GM23338 (cell line): ENCODE measurements at regions not wholly inside any gene's neighbourhood (a gene's known extent, or its start where the extent isn't known, plus 50 kb on each side); places are given as distances from the start of the nearest gene placed in this dataset.

Source experiments
- ATAC-seq: fragments of 200-7000 bp; cut with Tn5 transposase; 3 replicates; pipeline ENCODE4 v1.9.1; 2020
- DNase-seq: peaks from one replicate; pipeline ENCODE4 v3.0.0-alpha.2; 2015; ENCODE audit warnings: low spot score
- H2AFZ ChIP-seq: fragments of 200-600 bp; sonication (generic); 2 replicates; pipeline ENCODE4 v1.8.0; 2016; ENCODE audit warnings: antibody characterized with exemption, mild to moderate bottlenecking, moderate library complexity
- H3F3A ChIP-seq: fragments of 200-600 bp; sonication (generic); replicated peaks from 2 replicates; pipeline ENCODE4 v1.8.0; 2017; ENCODE audit warnings: antibody characterized with exemption, mixed run types, low read depth
- H3K27ac ChIP-seq: fragments of 200-600 bp; sonication (generic); 2 replicates; pipeline ENCODE4 v1.6.1; 2016; ENCODE audit warnings: low read depth
- H3K27me3 ChIP-seq: fragments of 200-600 bp; sonication (generic); 2 replicates; pipeline ENCODE4 v1.8.0; 2016; ENCODE audit warnings: mild to moderate bottlenecking, mixed run types, moderate library complexity; ENCODE audit not compliant: insufficient read depth
- H3K36me3 ChIP-seq: fragments of 200-600 bp; sonication (generic); 2 replicates; pipeline ENCODE4 v1.8.0; 2016; ENCODE audit warnings: mild to moderate bottlenecking; ENCODE audit not compliant: insufficient read depth
- H3K4me1 ChIP-seq: fragments of 200-600 bp; sonication (generic); 2 replicates; pipeline ENCODE4 v1.8.0; 2016; ENCODE audit warnings: mild to moderate bottlenecking, moderate library complexity; ENCODE audit not compliant: insufficient read depth
- H3K4me2 ChIP-seq: fragments of 200-600 bp; sonication (generic); 2 replicates; pipeline ENCODE4 v1.7.1; 2017; ENCODE audit warnings: mixed run types
- H3K4me3 ChIP-seq: fragments of 200-600 bp; sonication (generic); 2 replicates; pipeline ENCODE4 v1.6.1; 2016; ENCODE audit warnings: mixed run types
- H3K79me2 ChIP-seq: fragments of 200-600 bp; sonication (generic); replicated peaks from 2 replicates; pipeline ENCODE4 v1.8.0; 2017; ENCODE audit warnings: mild to moderate bottlenecking; ENCODE audit not compliant: insufficient read depth
- H3K9me2 ChIP-seq: fragments of 200-600 bp; sonication (generic); 2 replicates; pipeline ENCODE4 v1.8.0; 2017; ENCODE audit not compliant: insufficient read depth
- H4K20me1 ChIP-seq: fragments of 200-600 bp; sonication (generic); replicated peaks from 2 replicates; pipeline ENCODE4 v1.8.0; 2017; ENCODE audit warnings: mild to moderate bottlenecking; ENCODE audit not compliant: insufficient read depth
- H3K27ac Mint-ChIP-seq: 2 replicates; pipeline ENCODE4 v1.8.0; 2020; ENCODE audit warnings: inconsistent platforms, mild to moderate bottlenecking, moderate library complexity, mixed read lengths
- H3K27me3 Mint-ChIP-seq: 3 replicates; pipeline ENCODE4 v1.8.0; 2022; ENCODE audit warnings: low read depth, mild to moderate bottlenecking, moderate library complexity, mixed read lengths, inconsistent platforms; ENCODE audit not compliant: insufficient read depth, poor library complexity
- H3K36me3 Mint-ChIP-seq: 3 replicates; pipeline ENCODE4 v1.8.0; 2021; ENCODE audit warnings: low read depth, mild to moderate bottlenecking, inconsistent platforms, moderate library complexity, mixed read lengths
- H3K4me1 Mint-ChIP-seq: 3 replicates; pipeline ENCODE4 v1.8.0; 2020; ENCODE audit warnings: mild to moderate bottlenecking, inconsistent platforms, mixed read lengths
- H3K4me3 Mint-ChIP-seq: 3 replicates; pipeline ENCODE4 v1.8.0; 2021; ENCODE audit warnings: moderate library complexity, mild to moderate bottlenecking, inconsistent platforms, mixed read lengths
- H3K9me3 Mint-ChIP-seq: 3 replicates; pipeline ENCODE4 v1.8.0; 2020; ENCODE audit warnings: moderate library complexity, mild to moderate bottlenecking, inconsistent platforms, mixed read lengths
- CREB1 ChIP-seq: fragments of 250-450 bp; sonication (Bioruptor Pico); IDR thresholded peaks from 2 replicates; pipeline ENCODE4 v1.5.0; 2020; ENCODE audit warnings: low read depth, mild to moderate bottlenecking, moderate library complexity
- CTCF ChIP-seq, 2 experiments: fragments of 200-600 bp in 1 of 2; sonication (generic) in 1 of 2; conservative IDR thresholded peaks; 2 replicates each; pipeline versions ENCODE4 v1.5.1 to v1.6.1; 2016 to 2017; ENCODE audit warnings: antibody characterized with exemption in 2 of 2, low read depth in 2 of 2, mild to moderate bottlenecking in 2 of 2, moderate library complexity in 1 of 2
- EZH2 ChIP-seq: fragments of 200-600 bp; sonication (generic); IDR thresholded peaks from one replicate; pipeline ENCODE4 v1.8.0; 2017; ENCODE audit warnings: antibody characterized with exemption, mild to moderate bottlenecking, low read depth; ENCODE audit not compliant: unreplicated experiment
- EZH2phosphoT487 ChIP-seq: fragments of 200-600 bp; sonication (generic); IDR thresholded peaks from one replicate; pipeline ENCODE4 v1.8.1; 2018; ENCODE audit warnings: antibody characterized with exemption; ENCODE audit not compliant: unreplicated experiment
- JUNB ChIP-seq: IDR thresholded peaks from one replicate; pipeline ENCODE4 v1.6.1; 2016; ENCODE audit warnings: antibody characterized with exemption; ENCODE audit not compliant: unreplicated experiment
- NANOG ChIP-seq: IDR thresholded peaks from 2 replicates; pipeline ENCODE4 v1.6.1; 2016; ENCODE audit warnings: antibody characterized with exemption, borderline replicate concordance
- POLR2AphosphoS5 ChIP-seq: IDR thresholded peaks from 2 replicates; pipeline ENCODE4 v1.6.1; 2016; ENCODE audit warnings: antibody characterized with exemption, low read depth
- STAT1 ChIP-seq: IDR thresholded peaks from one replicate; pipeline ENCODE4 v1.6.1; 2016; ENCODE audit warnings: antibody characterized with exemption; ENCODE audit not compliant: unreplicated experiment
- ZNF114 ChIP-seq: fragments of 250-450 bp; sonication (Bioruptor Pico); IDR thresholded peaks from 2 replicates; pipeline ENCODE4 v1.5.0; 2020; ENCODE audit warnings: mild to moderate bottlenecking, moderate library complexity
- ZNF331 ChIP-seq: fragments of 250-450 bp; sonication (Bioruptor Pico); IDR thresholded peaks from 2 replicates; pipeline ENCODE4 v1.5.0; 2020; ENCODE audit warnings: low read depth, mild to moderate bottlenecking, moderate library complexity
- TF ChIP-seq, protein P1 (sequence below): IDR thresholded peaks from one replicate; pipeline ENCODE4 v1.6.1; 2018; ENCODE audit warnings: antibody characterized with exemption; ENCODE audit not compliant: unreplicated experiment
- TF ChIP-seq, protein P2 (sequence below): IDR thresholded peaks from 2 replicates; pipeline ENCODE4 v1.6.1; 2016; ENCODE audit warnings: antibody characterized with exemption
- TF ChIP-seq, protein P3 (sequence below): fragments of 250-450 bp; sonication (Bioruptor Pico); IDR thresholded peaks from 2 replicates; pipeline ENCODE4 v1.5.0; 2020; ENCODE audit warnings: mild to moderate bottlenecking, moderate library complexity

- TF ChIP-seq, protein P1, sequence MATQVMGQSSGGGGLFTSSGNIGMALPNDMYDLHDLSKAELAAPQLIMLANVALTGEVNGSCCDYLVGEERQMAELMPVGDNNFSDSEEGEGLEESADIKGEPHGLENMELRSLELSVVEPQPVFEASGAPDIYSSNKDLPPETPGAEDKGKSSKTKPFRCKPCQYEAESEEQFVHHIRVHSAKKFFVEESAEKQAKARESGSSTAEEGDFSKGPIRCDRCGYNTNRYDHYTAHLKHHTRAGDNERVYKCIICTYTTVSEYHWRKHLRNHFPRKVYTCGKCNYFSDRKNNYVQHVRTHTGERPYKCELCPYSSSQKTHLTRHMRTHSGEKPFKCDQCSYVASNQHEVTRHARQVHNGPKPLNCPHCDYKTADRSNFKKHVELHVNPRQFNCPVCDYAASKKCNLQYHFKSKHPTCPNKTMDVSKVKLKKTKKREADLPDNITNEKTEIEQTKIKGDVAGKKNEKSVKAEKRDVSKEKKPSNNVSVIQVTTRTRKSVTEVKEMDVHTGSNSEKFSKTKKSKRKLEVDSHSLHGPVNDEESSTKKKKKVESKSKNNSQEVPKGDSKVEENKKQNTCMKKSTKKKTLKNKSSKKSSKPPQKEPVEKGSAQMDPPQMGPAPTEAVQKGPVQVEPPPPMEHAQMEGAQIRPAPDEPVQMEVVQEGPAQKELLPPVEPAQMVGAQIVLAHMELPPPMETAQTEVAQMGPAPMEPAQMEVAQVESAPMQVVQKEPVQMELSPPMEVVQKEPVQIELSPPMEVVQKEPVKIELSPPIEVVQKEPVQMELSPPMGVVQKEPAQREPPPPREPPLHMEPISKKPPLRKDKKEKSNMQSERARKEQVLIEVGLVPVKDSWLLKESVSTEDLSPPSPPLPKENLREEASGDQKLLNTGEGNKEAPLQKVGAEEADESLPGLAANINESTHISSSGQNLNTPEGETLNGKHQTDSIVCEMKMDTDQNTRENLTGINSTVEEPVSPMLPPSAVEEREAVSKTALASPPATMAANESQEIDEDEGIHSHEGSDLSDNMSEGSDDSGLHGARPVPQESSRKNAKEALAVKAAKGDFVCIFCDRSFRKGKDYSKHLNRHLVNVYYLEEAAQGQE: no peak
- no peak for TF ChIP-seq STAT1
- no peak for TF ChIP-seq EZH2
- TF ChIP-seq ZNF331 (CRISPR knock-in tag): no peak
- TF ChIP-seq, protein P2, sequence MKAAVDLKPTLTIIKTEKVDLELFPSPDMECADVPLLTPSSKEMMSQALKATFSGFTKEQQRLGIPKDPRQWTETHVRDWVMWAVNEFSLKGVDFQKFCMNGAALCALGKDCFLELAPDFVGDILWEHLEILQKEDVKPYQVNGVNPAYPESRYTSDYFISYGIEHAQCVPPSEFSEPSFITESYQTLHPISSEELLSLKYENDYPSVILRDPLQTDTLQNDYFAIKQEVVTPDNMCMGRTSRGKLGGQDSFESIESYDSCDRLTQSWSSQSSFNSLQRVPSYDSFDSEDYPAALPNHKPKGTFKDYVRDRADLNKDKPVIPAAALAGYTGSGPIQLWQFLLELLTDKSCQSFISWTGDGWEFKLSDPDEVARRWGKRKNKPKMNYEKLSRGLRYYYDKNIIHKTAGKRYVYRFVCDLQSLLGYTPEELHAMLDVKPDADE: no peak
- TF ChIP-seq, protein P3, sequence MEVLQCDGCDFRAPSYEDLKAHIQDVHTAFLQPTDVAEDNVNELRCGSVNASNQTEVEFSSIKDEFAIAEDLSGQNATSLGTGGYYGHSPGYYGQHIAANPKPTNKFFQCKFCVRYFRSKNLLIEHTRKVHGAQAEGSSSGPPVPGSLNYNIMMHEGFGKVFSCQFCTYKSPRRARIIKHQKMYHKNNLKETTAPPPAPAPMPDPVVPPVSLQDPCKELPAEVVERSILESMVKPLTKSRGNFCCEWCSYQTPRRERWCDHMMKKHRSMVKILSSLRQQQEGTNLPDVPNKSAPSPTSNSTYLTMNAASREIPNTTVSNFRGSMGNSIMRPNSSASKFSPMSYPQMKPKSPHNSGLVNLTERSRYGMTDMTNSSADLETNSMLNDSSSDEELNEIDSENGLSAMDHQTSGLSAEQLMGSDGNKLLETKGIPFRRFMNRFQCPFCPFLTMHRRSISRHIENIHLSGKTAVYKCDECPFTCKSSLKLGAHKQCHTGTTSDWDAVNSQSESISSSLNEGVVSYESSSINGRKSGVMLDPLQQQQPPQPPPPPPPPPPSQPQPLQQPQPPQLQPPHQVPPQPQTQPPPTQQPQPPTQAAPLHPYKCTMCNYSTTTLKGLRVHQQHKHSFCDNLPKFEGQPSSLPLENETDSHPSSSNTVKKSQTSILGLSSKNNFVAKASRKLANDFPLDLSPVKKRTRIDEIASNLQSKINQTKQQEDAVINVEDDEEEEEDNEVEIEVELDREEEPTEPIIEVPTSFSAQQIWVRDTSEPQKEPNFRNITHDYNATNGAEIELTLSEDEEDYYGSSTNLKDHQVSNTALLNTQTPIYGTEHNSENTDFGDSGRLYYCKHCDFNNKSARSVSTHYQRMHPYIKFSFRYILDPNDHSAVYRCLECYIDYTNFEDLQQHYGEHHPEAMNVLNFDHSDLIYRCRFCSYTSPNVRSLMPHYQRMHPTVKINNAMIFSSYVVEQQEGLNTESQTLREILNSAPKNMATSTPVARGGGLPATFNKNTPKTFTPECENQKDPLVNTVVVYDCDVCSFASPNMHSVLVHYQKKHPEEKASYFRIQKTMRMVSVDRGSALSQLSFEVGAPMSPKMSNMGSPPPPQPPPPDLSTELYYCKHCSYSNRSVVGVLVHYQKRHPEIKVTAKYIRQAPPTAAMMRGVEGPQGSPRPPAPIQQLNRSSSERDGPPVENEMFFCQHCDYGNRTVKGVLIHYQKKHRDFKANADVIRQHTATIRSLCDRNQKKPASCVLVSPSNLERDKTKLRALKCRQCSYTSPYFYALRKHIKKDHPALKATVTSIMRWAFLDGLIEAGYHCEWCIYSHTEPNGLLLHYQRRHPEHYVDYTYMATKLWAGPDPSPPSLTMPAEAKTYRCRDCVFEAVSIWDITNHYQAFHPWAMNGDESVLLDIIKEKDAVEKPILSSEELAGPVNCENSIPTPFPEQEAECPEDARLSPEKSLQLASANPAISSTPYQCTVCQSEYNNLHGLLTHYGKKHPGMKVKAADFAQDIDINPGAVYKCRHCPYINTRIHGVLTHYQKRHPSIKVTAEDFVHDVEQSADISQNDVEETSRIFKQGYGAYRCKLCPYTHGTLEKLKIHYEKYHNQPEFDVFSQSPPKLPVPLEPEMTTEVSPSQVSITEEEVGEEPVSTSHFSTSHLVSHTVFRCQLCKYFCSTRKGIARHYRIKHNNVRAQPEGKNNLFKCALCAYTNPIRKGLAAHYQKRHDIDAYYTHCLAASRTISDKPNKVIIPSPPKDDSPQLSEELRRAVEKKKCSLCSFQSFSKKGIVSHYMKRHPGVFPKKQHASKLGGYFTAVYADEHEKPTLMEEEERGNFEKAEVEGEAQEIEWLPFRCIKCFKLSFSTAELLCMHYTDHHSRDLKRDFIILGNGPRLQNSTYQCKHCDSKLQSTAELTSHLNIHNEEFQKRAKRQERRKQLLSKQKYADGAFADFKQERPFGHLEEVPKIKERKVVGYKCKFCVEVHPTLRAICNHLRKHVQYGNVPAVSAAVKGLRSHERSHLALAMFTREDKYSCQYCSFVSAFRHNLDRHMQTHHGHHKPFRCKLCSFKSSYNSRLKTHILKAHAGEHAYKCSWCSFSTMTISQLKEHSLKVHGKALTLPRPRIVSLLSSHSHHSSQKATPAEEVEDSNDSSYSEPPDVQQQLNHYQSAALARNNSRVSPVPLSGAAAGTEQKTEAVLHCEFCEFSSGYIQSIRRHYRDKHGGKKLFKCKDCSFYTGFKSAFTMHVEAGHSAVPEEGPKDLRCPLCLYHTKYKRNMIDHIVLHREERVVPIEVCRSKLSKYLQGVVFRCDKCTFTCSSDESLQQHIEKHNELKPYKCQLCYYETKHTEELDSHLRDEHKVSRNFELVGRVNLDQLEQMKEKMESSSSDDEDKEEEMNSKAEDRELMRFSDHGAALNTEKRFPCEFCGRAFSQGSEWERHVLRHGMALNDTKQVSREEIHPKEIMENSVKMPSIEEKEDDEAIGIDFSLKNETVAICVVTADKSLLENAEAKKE (CRISPR knock-in tag): no peak
- no peak for TF ChIP-seq EZH2phosphoT487
- no peak for TF ChIP-seq CREB1 (CRISPR knock-in tag)
- TF ChIP-seq NANOG: no peak
- TF ChIP-seq JUNB: no peak
- no peak for TF ChIP-seq ZNF114 (CRISPR knock-in tag)
- no peak for TF ChIP-seq CTCF (conservative IDR thresholded peaks at IDR 0.05; ENCODE audit: low read depth in 2 of 2)
- no peak for TF ChIP-seq POLR2AphosphoS5
- DNase-seq: no peak
- peaks cover 49% of the 10 kb centered on the region for H3K9me3 Mint-ChIP-seq
Observed at GRCh38 chrX:2159393-2159792, 341.4 kb downstream of the DHRSX start.

More at GRCh38 chrX:2159393-2159792, 341.4 kb downstream of the DHRSX start:
- H3K36me3 ChIP-seq: no peaks in the 10 kb centered on the region
- no peaks in the 10 kb centered on the region for H4K20me1 ChIP-seq
- no peaks in the 10 kb centered on the region for H3K4me1 ChIP-seq
- H3K9me2 ChIP-seq: peaks cover 6% of the 10 kb centered on the region; the same call in 1 of the 2 replicates
- Mint-ChIP-seq H3K27me3 (peaks cover 9% of the 10 kb centered on the region), H3K27ac (no peak overlapping the region), H3K36me3 (peaks cover 41% of the 10 kb centered on the region), H3K4me1 (no peaks in the 10 kb centered on the region; the same call in 2 of the 3 replicates), H3K4me3 (no peak overlapping the region)
- no peak overlapping the region for H3K4me2 ChIP-seq
- no peak overlapping the region for H2AFZ ChIP-seq
- no peaks in the 10 kb centered on the region for H3F3A ChIP-seq
- no peak overlapping the region for H3K4me3 ChIP-seq
- H3K27me3 ChIP-seq: no peaks in the 10 kb centered on the region
- no peaks in the 10 kb centered on the region for H3K79me2 ChIP-seq
- no peak for ATAC-seq
- H3K27ac ChIP-seq: no peak overlapping the region
